Natural killer cell (primary cell): ENCODE measurements at regions not wholly inside any gene's neighbourhood (a gene's known extent, or its start where the extent isn't known, plus 50 kb on each side); places are given as distances from the start of the nearest gene placed in this dataset.

ENCODE experiments used
- ATAC-seq, 3 donors: fragments of 150-1000 bp in 2 of 3; fragments of 200-7000 bp in 1 of 3; cut with Tn5 transposase; 1 replicate in 1 of 3; 2 replicates in 2 of 3; pipeline ENCODE4 v1.10.0; 2021; ENCODE audit warnings: mild to moderate bottlenecking in 2 of 3, moderate library complexity in 2 of 3
- DNase-seq, 2 donors: peaks; one replicate each; pipeline versions ENCODE4 v3.0.0 to v3.0.0-alpha.2; 2013 to 2021; ENCODE audit warnings: mixed read lengths in 1 of 2
- H3K27ac ChIP-seq: one replicate; pipeline ENCODE4 v1.5.1; 2013; ENCODE audit warnings: mild to moderate bottlenecking, low read length
- H3K27me3 ChIP-seq: one replicate; pipeline ENCODE4 v1.6.1; 2013; ENCODE audit warnings: low read length; ENCODE audit not compliant: control insufficient read depth, insufficient read depth
- H3K36me3 ChIP-seq: one replicate; pipeline ENCODE4 v1.6.1; 2013; ENCODE audit warnings: low read length; ENCODE audit not compliant: control insufficient read depth, insufficient read depth
- H3K4me1 ChIP-seq: one replicate; pipeline ENCODE4 v1.6.1; 2013; ENCODE audit warnings: low read length; ENCODE audit not compliant: control insufficient read depth, insufficient read depth
- H3K4me3 ChIP-seq: one replicate; pipeline ENCODE4 v1.5.1; 2013; ENCODE audit warnings: low read length
- H3K9me3 ChIP-seq: one replicate; pipeline ENCODE4 v1.6.1; 2013; ENCODE audit warnings: low read length; ENCODE audit not compliant: control insufficient read depth, insufficient read depth
- H3K27ac Mint-ChIP-seq, 2 donors: one replicate each; pipeline ENCODE4 v1.8.0; 2022; ENCODE audit warnings: mild to moderate bottlenecking in 2 of 2, mixed read lengths in 2 of 2, moderate library complexity in 1 of 2
- H3K27me3 Mint-ChIP-seq, 2 donors: one replicate each; pipeline ENCODE4 v1.8.0; 2022; ENCODE audit warnings: low read depth in 2 of 2, mixed read lengths in 2 of 2
- H3K36me3 Mint-ChIP-seq: one replicate; pipeline ENCODE4 v1.8.0; 2022; ENCODE audit warnings: mixed read lengths
- H3K4me1 Mint-ChIP-seq, 2 donors: one replicate each; pipeline ENCODE4 v1.8.0; 2022; ENCODE audit warnings: mixed read lengths in 2 of 2
- H3K4me3 Mint-ChIP-seq: one replicate; pipeline ENCODE4 v1.8.0; 2022; ENCODE audit warnings: mild to moderate bottlenecking, moderate library complexity, mixed read lengths
- H3K9me3 Mint-ChIP-seq, 2 donors: one replicate each; pipeline ENCODE4 v1.8.0; 2022; ENCODE audit warnings: mixed read lengths in 2 of 2
- CTCF ChIP-seq: fragments of 200-600 bp; IDR thresholded peaks from one replicate; pipeline ENCODE4 v1.8.0; 2022; ENCODE audit warnings: antibody characterized with exemption
- WGBS: methylation state at CpG from one replicate; pipeline ENCODE4 v1.1.7; 2013; ENCODE audit warnings: missing lambda C conversion rate; ENCODE audit not compliant: insufficient coverage; 5-methylcytosine and 5-hydroxymethylcytosine counted together
- intact Hi-C: fragments of 100-400 bp; cut with micrococcal nuclease; formaldehyde crosslinking; loops from one replicate; pipeline ENCODE4 v1.14.2; 2022

- no peak for ATAC-seq
- Histone ChIP-seq H3K36me3 (no peaks in the 10 kb centered on the region), H3K4me3 (no peak overlapping the region), H3K27me3 (no peaks in the 10 kb centered on the region), H3K4me1 (no peaks in the 10 kb centered on the region), H3K9me3 (no peaks in the 10 kb centered on the region), H3K27ac (no peak overlapping the region)
- Mint-ChIP-seq H3K36me3 (no peaks in the 10 kb centered on the region), H3K27me3 (peaks cover 31 to 43% of the 10 kb centered on the region in 2 donors), H3K9me3 (no peaks in the 10 kb centered on the region), H3K4me1 (no peaks in the 10 kb centered on the region), H3K4me3 (no peak overlapping the region), H3K27ac (no peak overlapping the region)
- 86% methylated on average over 2 of the region's 3 CpGs for WGBS
- intact Hi-C loops: no loop called here
- peak in 1 of 2 donors; percentile 1 for DNase-seq
- TF ChIP-seq CTCF: no peak
Observed at GRCh38 chr1:29502225-29502910, 266.0 kb downstream of the PTPRU start.

- no peak overlapping the region for H3K4me3 Mint-ChIP-seq
- no peak for DNase-seq
Observed at GRCh38 chr1:29501227-29501976, 265.1 kb downstream of the PTPRU start.

GRCh38 chr1:29500651-29501050 is 264.3 kb downstream of the PTPRU start:
- no peaks in the 10 kb centered on the region for H3K9me3 Mint-ChIP-seq
- Histone ChIP-seq H3K27me3 (no peaks in the 10 kb centered on the region), H3K36me3 (no peaks in the 10 kb centered on the region), H3K4me1 (no peaks in the 10 kb centered on the region), H3K4me3 (no peak overlapping the region), H3K9me3 (no peaks in the 10 kb centered on the region), H3K27ac (no peak overlapping the region)
- DNase-seq (no peak), ATAC-seq (no peak)
- H3K4me1 Mint-ChIP-seq: no peaks in the 10 kb centered on the region
- intact Hi-C loops: no loop called here
- 85% methylated on average over 5 of the region's 5 CpGs for WGBS
- H3K4me3 Mint-ChIP-seq: no peak overlapping the region
- peaks cover 25 to 44% of the 10 kb centered on the region in 2 donors for H3K27me3 Mint-ChIP-seq
- no peaks in the 10 kb centered on the region for H3K36me3 Mint-ChIP-seq
- no peak overlapping the region for H3K27ac Mint-ChIP-seq
- no peak for TF ChIP-seq CTCF

More at GRCh38 chr1:29501227-29501976, 265.1 kb downstream of the PTPRU start:
- TF ChIP-seq CTCF: no peak
- Mint-ChIP-seq H3K27ac (no peak overlapping the region), H3K36me3 (no peaks in the 10 kb centered on the region), H3K4me1 (no peaks in the 10 kb centered on the region), H3K27me3 (peaks cover 28 to 44% of the 10 kb centered on the region in 2 donors), H3K9me3 (no peaks in the 10 kb centered on the region)
- 40% methylated on average over 8 of the region's 8 CpGs for WGBS
- Histone ChIP-seq H3K27ac (no peak overlapping the region), H3K4me1 (no peaks in the 10 kb centered on the region), H3K36me3 (no peaks in the 10 kb centered on the region), H3K27me3 (no peaks in the 10 kb centered on the region), H3K9me3 (no peaks in the 10 kb centered on the region), H3K4me3 (no peak overlapping the region)
- ATAC-seq: no peak
- intact Hi-C loops: no loop called here
